PFSK-1 (cell line): ENCODE measurements at regions not wholly inside any gene's neighbourhood (a gene's known extent, or its start where the extent isn't known, plus 50 kb on each side); places are given as distances from the start of the nearest gene placed in this dataset.

Source experiments
- FOXP2 ChIP-seq: optimal IDR thresholded peaks from 2 replicates; pipeline ENCODE3; 2011; ENCODE audit warnings: borderline replicate concordance, control low read depth, inconsistent platforms; ENCODE audit not compliant: insufficient read depth; ENCODE audit errors: extremely low read length, extremely low read depth
- POLR2AphosphoS5 ChIP-seq: IDR thresholded peaks from 2 replicates; pipeline ENCODE4 v1.6.1; 2012; ENCODE audit warnings: low read depth, mild to moderate bottlenecking, control low read depth, low read length, moderate library complexity
- REST ChIP-seq, 2 experiments: IDR thresholded peaks; 2 replicates each; pipeline versions ENCODE4 v1.6.1 to v1.8.0; 2011 to 2012; ENCODE audit warnings: low read depth in 2 of 2, low read length in 2 of 2, control low read depth in 1 of 2, inconsistent platforms in 1 of 2, mild to moderate bottlenecking in 1 of 2, moderate library complexity in 1 of 2; ENCODE audit not compliant: insufficient read depth in 1 of 2
- SIN3A ChIP-seq: IDR thresholded peaks from 2 replicates; pipeline ENCODE4 v1.6.1; 2012; ENCODE audit warnings: mild to moderate bottlenecking, low read length, moderate library complexity, borderline replicate concordance; ENCODE audit not compliant: insufficient read depth
- TAF1 ChIP-seq: IDR thresholded peaks from 2 replicates; pipeline ENCODE4 v1.6.1; 2012; ENCODE audit warnings: low read length, control low read depth, borderline replicate concordance; ENCODE audit not compliant: insufficient read depth

- TF ChIP-seq SIN3A = no peak
- no peak for TF ChIP-seq POLR2AphosphoS5
- TF ChIP-seq TAF1 = no peak
- no peak for TF ChIP-seq FOXP2
- no peak for TF ChIP-seq REST (IDR thresholded peaks at IDR 0.05; ENCODE audit: insufficient read depth in 1 of 2, low read depth in 2 of 2, low read length in 2 of 2)
These were observed 182.1 kb downstream of the RFC3 start for GRCh38 chr13:33999811-34000605.

- TF ChIP-seq POLR2AphosphoS5 (no peak), FOXP2 (no peak), SIN3A (no peak), TAF1 (no peak), REST (IDR thresholded peaks at IDR 0.05; ENCODE audit: insufficient read depth in 1 of 2, low read depth in 2 of 2, low read length in 2 of 2) (no peak)
These were observed 183.0 kb downstream of the RFC3 start for GRCh38 chr13:34000955-34001354.

- TF ChIP-seq REST (IDR thresholded peaks at IDR 0.05; ENCODE audit: insufficient read depth in 1 of 2, low read depth in 2 of 2, low read length in 2 of 2) (peak in 1 of 2 experiments; percentile 30; a peak in 1 of 4 replicates), FOXP2 (no peak)
These were observed 183.4 kb downstream of the RFC3 start for GRCh38 chr13:34001389-34001788.

GRCh38 chr13:34002141-34002540 lies 184.2 kb downstream of the RFC3 start:
- no peak for TF ChIP-seq REST (IDR thresholded peaks at IDR 0.05; ENCODE audit: insufficient read depth in 1 of 2, low read depth in 2 of 2, low read length in 2 of 2)
- no peak for TF ChIP-seq POLR2AphosphoS5
- no peak for TF ChIP-seq TAF1

- TF ChIP-seq FOXP2 = no peak
- TF ChIP-seq SIN3A = no peak
- no peak for TF ChIP-seq POLR2AphosphoS5
- TF ChIP-seq REST (IDR thresholded peaks at IDR 0.05; ENCODE audit: insufficient read depth in 1 of 2, low read depth in 2 of 2, low read length in 2 of 2) = no peak
- TF ChIP-seq TAF1 = no peak
These were observed 185.0 kb downstream of the RFC3 start for GRCh38 chr13:34002924-34003323.
